ENCODE measurements at regions not wholly inside any gene's neighbourhood (a gene's known extent, or its start where the extent isn't known, plus 50 kb on each side); places are given as distances from the start of the nearest gene placed in this dataset.

DNA sequence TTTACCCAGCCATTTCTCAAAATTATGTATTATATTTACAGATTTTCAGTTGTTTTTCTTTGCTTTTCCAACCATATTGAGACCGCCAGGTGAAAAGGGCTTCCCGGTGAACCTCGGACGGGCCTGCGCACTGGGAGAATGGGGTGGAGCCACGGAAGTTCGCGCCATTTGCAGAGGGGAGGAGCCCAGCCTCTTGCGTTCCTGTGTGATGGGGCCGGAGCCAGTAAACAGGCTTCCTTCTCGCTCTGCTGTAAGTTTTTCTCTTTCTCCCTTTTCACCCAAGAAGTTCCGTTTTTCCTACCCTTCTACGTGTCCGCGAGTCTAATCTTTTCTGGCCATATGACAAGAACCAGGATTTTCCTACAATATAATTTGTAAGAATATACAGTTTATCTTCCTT, 1108.8 kb upstream of the SEL1L start:
- Histone ChIP-seq H3K4me1 (no peaks in the 10 kb centered on the region), H3K27ac (no peak overlapping the region), H3K27me3 (no peaks in the 10 kb centered on the region), H3K4me3 (peak overlapping the region in 1 of 3 donors; percentile 26), H3K9me3 (no peaks in the 10 kb centered on the region), H3K36me3 (no peaks in the 10 kb centered on the region)
- intact Hi-C loops (cut with DNase I), result no loop called here
- peak in 2 of 4 donors; percentile 66 to 71 for ATAC-seq
- peak in 1 of 3 donors; percentile 61 for DNase-seq
- TF ChIP-seq, protein P1, sequence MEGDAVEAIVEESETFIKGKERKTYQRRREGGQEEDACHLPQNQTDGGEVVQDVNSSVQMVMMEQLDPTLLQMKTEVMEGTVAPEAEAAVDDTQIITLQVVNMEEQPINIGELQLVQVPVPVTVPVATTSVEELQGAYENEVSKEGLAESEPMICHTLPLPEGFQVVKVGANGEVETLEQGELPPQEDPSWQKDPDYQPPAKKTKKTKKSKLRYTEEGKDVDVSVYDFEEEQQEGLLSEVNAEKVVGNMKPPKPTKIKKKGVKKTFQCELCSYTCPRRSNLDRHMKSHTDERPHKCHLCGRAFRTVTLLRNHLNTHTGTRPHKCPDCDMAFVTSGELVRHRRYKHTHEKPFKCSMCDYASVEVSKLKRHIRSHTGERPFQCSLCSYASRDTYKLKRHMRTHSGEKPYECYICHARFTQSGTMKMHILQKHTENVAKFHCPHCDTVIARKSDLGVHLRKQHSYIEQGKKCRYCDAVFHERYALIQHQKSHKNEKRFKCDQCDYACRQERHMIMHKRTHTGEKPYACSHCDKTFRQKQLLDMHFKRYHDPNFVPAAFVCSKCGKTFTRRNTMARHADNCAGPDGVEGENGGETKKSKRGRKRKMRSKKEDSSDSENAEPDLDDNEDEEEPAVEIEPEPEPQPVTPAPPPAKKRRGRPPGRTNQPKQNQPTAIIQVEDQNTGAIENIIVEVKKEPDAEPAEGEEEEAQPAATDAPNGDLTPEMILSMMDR (IDR thresholded peaks at IDR 0.05), result no peak
- no peak for TF ChIP-seq POLR2A (IDR thresholded peaks at IDR 0.05)
- WGBS (ENCODE audit: insufficient coverage, low coverage, low lambda C conversion rate, missing lambda C conversion rate), result 77% methylated on average over 15 of the region's 15 CpGs

- no peaks in the 10 kb centered on the region for H3K36me3 ChIP-seq
- ATAC-seq (no peak), DNase-seq (no peak)
- TF ChIP-seq, protein P1 (IDR thresholded peaks at IDR 0.05), result no peak
- no peak for TF ChIP-seq POLR2A (IDR thresholded peaks at IDR 0.05)
- no peak overlapping the region for H3K27ac ChIP-seq
- WGBS (ENCODE audit: insufficient coverage, low coverage, low lambda C conversion rate, missing lambda C conversion rate), result 22% methylated on average over 2 of the region's 5 CpGs
- H3K4me1 ChIP-seq, result no peaks in the 10 kb centered on the region
- H3K9me3 ChIP-seq, result no peaks in the 10 kb centered on the region
- H3K27me3 ChIP-seq, result peaks cover 0 to 3% of the 10 kb centered on the region in 2 donors
- H3K4me3 ChIP-seq, result no peak overlapping the region
- intact Hi-C loops (cut with DNase I), result no loop called here
Measured at GRCh38 chr14:82647088-82647810, 1113.6 kb upstream of the SEL1L start.

DNA sequence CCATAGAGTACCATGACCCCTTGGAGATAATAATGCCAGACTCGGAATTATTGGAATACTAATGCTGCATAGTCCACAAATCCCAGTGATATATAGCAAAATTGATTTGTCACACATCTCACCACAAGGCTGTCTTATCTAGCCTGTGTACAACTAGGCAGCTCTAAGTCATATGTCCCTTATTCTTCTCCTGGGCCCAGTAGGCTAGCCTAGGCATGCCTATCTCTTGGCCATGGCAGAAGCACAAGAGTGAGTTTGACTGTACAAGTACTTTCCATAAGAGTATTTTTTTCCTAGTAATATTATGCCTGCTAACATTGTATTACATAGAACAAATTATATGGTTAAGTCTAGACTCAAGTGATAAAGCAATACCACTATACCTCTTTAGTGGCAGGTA, 1122.1 kb upstream of the SEL1L start:
- Histone ChIP-seq H3K4me1 (no peaks in the 10 kb centered on the region), H3K36me3 (no peaks in the 10 kb centered on the region), H3K27ac (no peak overlapping the region), H3K27me3 (peaks cover 0 to under 1% of the 10 kb centered on the region in 2 donors), H3K9me3 (no peaks in the 10 kb centered on the region), H3K4me3 (no peak overlapping the region)
- DNase-seq (no peak), ATAC-seq (no peak)
- intact Hi-C loops (cut with DNase I), result no loop called here
- TF ChIP-seq, protein P1 (IDR thresholded peaks at IDR 0.05), result no peak
- no peak for TF ChIP-seq POLR2A (IDR thresholded peaks at IDR 0.05)
- 67% methylated on average over 1 of the region's 1 CpG for WGBS (ENCODE audit: insufficient coverage, low coverage, low lambda C conversion rate, missing lambda C conversion rate)

DNA sequence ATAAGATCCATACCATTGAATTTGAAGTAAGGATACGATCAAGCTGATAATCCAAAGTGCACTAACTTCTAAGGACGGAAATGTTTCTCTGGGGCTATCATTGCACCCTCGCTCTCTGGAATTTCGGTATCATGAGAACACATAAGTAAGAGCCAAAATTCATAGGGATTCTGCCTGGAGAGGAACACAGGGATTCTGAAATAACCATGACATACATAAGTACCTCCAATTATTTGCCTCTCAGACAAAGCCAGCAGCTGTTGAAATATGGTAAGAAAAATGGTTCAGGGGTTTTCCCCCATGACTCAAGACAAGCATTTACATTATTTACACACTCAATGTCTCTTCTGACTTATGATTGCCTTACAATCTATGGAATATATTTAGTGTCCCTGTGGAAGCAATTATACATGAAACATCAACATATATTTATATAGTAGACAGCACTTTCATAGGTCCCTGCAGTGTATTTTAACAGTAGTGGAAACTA, 1123.6 kb upstream of the SEL1L start:
- intact Hi-C loops (cut with DNase I), result no loop called here
- no peak for ATAC-seq
- 68% methylated on average over 4 of the region's 4 CpGs for WGBS (ENCODE audit: insufficient coverage, low coverage, low lambda C conversion rate, missing lambda C conversion rate)

More for the DNA sequence above, 1123.6 kb upstream of the SEL1L start:
- Histone ChIP-seq H3K4me3 (no peak overlapping the region), H3K27ac (no peak overlapping the region), H3K9me3 (no peaks in the 10 kb centered on the region), H3K27me3 (no peaks in the 10 kb centered on the region), H3K4me1 (no peaks in the 10 kb centered on the region), H3K36me3 (no peaks in the 10 kb centered on the region)
- TF ChIP-seq, protein P1 (IDR thresholded peaks at IDR 0.05), result no peak
- TF ChIP-seq POLR2A (IDR thresholded peaks at IDR 0.05), result no peak
- no peak for DNase-seq
